GM19351 (cell line): ENCODE measurements at regions not wholly inside any gene's neighbourhood (a gene's known extent, or its start where the extent isn't known, plus 50 kb on each side); places are given as distances from the start of the nearest gene placed in this dataset.
"Not testable (repeated sequence)": the region's sequence is repeated elsewhere in the genome, so short reads cannot be mapped to it uniquely, and the experiment has no call there.

ENCODE experiments used
- ATAC-seq: cut with Tn5 transposase; IDR thresholded peaks from one replicate; pipeline ENCODE4 v1.9.1; 2021; ENCODE audit warnings: mild to moderate bottlenecking, moderate library complexity; ENCODE audit not compliant: unreplicated experiment

- no peak for ATAC-seq
Observed at GRCh38 chr12:30364822-30365221, 330.8 kb downstream of the IPO8 start.

DNA sequence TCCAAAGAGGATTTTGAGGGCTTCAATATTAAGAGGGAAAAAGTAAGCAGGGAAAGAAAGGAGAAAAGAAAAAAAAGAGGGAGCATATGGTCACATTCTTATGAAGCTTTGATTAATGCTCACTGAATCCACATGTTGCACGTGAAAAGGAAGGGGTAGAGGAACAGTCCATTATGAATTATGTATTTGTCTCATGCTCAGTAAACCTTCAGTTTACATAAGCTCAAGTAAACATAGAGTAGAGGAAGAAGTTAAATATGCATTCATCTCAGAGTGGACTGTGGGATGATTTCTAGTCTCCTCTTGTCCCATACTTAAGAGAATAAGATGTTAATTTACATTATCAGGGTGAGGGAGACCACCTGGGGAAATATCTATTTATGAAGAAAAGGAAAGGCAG, 334.5 kb downstream of the IPO8 start:
- ATAC-seq: no peak

DNA sequence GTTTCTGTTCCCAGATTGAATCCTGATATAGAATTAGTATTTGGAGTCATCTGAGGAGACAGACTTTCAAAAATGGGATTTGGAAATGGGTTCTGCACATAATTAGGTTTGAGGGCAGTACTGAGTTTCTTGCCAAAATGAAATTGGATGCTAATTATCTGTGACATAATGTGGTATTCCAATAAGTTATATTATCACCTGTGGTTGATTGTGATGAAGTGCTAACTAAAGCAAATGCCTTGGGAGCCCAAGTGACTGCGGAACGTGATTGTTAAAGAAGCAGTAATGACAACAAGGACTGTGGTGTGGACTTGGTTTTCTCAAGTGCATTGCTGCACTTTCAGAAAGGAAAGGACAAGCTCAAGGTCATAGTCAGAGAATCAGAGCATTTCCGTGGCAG, 337.0 kb downstream of the IPO8 start:
- ATAC-seq: no peak

DNA sequence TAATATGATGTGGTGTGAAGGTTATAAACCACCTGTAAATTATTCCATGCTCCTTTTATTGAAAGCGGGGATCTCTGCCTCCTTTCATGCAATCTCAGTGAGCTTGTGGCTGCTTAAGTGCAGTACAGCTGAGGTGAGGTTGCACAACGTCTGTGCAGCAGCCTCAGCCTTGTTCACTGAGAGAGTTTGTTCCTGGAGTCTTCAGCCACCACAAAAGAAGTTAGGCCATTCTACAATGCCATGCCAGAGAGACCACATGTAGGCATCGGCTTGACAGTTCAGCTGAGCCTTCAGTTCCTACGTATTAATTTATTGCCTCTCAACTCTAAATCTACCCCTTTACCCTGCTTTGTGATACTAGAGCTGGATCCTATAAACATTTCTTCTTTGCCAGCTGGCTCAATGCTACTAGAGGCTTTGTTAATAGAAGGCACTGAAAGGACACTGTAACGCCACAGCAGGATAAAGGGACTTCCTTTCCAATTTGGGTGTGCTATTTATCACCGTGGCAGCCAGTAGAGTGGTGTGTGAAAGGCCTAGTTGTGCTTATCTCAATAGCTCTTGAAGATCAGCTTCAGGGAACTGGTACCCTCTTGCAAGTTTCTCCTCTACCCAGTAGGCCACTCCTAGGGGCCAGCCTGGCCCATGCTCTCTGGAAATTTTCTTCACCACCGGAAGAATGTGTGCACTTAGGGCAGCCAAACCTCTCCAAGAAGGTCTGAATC, 337.7 kb downstream of the IPO8 start:
- ATAC-seq: no peak

- no peak for ATAC-seq
Observed at GRCh38 chr12:30345744-30346471, 349.8 kb downstream of the IPO8 start.

DNA sequence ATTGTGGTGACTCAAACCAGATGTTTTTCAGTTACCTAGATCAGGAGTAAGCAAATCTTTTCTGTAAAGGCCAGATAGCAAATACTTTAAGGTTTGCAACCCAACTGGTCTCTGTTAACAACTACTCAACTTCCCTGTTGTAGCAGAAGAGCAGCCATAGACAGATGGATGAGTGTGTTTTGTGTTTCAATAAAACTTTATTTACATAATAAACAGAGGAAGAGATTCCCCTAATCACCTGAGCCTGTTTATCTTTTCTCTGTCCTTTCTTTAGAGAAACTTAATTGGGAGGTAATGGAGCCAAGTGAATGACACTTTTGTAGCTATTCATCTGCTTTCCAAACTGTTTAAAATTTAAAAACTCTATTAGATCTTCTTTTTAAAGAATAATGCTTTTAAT, 365.1 kb downstream of the IPO8 start:
- ATAC-seq: no peak

- no peak for ATAC-seq
Observed at GRCh38 chr12:30329281-30329680, 366.4 kb downstream of the IPO8 start.

GRCh38 chr12:30323008-30323407, 372.7 kb downstream of the IPO8 start:
- ATAC-seq: no peak

DNA sequence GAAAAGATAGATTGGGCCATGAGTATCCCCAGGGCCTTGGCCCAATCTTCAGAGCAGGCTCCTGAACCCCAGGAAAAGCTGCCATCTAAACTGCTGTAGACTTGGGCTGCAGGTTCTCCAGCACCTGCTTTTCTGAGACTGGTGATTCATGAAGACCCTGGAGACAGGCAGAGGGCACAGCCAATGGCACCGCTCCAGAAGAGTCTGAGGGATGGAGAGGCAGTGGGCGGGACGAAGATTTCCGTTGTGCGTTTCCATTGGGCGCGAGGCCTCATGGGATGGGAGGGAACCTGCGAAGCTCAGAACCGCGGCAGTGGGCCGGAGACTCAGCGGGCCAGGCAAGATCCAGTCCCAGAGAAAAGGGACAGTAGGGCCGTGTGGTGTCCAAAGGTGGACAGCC, 375.1 kb downstream of the IPO8 start:
- ATAC-seq: no peak

DNA sequence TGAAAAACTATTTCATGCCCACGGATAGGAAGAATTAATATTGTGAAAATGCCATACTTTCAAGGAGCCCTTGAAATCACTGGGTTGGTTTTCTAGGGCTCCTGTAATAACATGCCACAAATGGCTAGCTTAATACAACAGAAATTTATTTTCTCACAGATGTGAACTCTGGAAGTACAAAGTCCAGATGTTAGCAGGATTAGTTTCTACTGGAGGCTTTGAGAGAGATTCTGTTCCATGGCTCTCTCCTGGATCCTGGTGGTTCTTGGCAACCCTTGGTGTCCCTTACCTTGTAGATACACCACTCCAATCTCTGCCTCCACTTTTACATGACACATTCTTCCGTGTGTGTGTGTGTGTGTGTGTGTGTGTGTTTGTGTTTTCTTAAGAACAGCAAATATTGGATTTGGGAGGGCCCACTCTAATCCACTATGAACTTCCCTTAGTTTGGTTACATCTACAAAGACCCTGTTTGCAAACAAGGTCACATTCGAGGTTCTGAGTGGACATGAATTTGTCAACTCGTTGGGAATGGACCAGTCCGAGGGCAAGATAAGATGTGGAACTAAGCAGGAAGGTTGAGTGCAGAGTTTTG, 381.1 kb downstream of the IPO8 start:
- ATAC-seq: no peak

DNA sequence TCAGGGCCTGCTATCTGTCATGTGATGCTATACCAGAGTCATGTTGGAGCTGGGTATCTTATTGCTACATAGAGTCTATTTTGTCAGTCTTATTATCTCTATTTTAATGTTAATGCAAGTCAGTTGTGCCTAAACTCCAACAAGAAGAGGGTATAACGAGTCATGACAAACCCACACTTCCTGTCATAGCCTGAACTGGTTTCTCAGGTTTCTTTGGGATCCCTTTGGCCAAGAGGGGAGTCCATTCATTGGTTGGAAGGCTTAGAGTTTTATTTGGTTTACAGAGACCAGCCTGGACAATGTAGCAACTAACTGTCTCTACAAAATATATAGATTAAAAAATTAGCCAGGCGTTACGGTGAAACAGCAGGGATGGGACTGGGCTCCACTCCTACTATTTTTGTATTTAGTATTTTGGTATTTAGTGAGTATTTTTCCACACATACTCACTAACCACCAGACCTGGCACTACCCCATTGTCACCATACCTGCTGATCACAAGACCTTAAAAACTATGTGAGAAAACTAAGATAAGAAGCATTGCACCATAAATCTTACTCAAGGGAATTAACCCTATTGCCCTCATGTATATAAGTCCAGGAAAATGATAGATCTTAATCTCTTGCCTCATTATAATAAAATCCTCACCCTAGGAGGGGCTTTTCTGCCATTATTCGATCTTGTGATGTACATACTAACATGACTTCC, 387.5 kb downstream of the IPO8 start:
- ATAC-seq: no peak

DNA sequence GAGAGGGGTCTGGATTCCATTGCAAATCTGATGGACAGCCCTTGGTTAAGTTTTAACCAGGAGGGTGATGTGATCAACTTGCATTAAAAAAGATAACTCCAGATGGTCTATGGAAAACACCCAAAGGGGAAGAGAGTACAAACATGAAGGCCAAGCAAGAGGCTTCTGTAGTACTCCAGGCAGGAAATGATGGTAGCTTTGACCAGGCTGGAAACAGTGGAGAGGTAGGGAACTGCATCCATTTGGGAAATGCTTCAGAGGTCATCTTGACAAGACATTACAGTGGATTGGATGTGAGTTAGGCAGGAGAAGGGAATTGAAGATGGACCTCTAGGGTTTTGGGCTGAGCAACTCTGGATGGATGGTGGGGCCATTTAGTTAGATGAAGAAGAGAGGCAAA, 391.1 kb downstream of the IPO8 start:
- no peak for ATAC-seq

GRCh38 chr12:30301291-30301690, 394.4 kb downstream of the IPO8 start:
- ATAC-seq: no peak

DNA sequence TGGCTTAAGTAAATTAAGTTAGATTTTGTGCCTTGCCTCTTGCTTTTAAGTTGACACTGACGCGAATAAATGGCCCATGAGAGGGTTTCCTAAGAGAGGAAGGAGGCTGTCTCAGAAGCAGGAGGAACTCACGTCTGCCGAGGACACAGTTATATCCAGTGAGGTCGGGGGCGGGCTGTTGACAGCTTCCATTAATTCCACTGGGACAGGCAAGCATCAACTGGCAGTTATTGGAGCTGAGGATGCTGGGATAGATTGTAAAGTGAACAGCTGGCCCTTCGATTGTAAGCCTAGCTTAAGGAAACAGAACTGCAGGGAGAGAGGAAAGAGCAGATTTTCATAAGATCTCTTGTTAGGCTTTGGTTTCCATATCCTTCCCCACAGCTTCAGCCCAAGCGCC, 399.2 kb downstream of the IPO8 start:
- ATAC-seq: no peak

DNA sequence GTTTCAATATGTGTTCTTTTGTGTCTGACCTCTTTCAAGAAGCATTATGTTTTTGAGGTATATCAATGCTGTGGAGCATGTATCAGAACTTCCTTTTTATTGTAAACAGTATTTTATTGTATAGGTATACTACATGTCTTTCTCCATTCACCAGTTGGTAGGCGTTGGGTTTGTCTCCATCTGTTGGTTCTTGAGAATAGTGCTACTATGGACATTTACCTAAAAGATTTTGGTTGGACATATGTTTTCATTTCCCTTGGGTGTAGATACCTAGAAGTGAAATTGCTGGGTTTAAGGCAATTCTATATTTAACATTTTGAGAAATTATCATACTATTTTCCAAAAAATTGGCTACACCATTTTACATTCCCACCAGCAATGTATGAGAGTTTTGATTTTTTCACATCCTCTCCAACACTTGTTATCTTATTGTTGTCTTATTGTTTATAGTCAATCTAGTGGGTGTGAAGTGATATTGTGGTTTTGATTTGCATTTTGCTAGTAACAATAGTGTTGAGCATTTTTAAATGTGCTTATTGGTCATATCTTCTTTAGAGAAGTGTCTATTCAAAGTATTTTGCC, 409.2 kb downstream of the IPO8 start:
- no peak for ATAC-seq

- ATAC-seq: no peak
Observed at GRCh38 chr12:30278401-30278800, 417.3 kb downstream of the IPO8 start.

DNA sequence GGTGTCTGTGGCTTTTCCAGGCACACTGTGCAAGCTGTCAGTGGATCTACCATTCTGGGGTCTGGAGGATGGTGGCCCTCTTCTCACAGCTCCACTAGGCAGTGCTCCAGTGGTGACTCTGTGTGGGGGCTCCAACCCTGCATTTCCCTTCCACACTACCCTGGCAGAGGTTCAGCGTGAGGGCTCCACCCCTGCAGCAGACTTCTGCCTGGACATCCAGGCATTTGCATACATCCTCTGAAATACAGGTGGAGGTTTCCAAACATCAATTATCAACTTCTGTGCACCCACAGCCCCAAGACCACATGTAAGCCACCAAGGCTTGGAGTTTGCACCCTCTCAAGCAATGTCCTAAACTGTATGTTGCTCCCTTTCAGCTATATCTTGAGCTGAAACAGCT, 423.2 kb downstream of the IPO8 start:
- ATAC-seq: not testable (repeated sequence)

DNA sequence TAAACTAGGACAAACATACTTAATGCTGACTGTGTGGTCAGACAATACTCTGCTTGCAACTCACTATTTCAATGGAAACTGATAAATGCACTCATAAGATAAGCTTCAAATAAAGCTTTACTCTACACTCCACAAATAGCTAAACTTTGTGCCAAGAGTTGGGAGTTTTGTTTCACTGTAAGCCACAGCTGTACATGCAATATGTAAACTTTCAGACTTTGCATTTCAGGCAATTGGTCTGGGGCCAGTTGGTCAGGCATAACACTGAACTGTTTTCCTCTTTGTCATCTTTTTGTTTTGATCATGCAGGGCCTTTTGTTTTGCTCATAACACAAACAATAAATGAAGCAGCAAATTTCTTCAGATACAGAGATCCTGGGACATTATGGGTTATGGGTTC, 426.2 kb downstream of the IPO8 start:
- ATAC-seq: no peak

DNA sequence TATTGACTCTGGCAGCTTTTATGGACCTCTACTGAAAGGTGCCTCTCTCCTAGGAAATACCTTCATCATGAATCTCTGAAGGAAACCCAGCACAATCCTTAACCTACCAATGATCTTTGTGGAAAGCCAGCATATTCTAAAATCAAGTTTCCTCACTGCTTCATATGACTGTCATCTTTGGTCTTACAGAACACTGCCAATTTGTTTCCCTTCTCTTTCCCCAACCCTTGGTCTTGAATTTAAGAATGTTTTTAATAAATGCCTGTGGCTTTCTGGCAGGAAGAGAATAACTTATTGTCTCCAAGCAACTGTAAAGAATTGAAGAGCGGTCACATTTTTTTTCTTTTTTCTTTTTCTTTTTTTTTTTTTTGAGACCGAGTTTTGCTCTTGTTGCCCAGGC, 427.6 kb downstream of the IPO8 start:
- ATAC-seq: no peak

GRCh38 chr12:30263434-30263833, 432.2 kb downstream of the IPO8 start:
- ATAC-seq: no peak

DNA sequence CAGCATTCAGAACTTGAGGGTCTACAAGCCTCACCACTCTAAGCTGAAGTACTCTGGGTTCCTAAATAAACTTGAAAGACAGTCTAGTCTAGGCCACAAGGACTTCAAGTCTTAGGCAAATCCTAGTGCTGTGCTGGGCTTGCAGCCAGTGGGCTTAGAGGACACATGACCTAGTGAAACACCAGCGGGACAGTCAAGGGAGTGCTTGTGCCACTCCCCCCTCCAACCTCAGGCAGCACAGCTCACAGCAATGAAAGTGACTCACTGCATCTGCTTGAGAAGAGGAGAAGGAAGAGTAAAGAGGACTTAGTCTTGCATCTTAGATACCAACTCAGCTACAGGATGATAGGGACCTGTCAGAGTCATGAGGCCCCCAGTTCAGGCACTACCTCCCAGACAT, 438.1 kb downstream of the IPO8 start:
- ATAC-seq: no peak
